Keratinocyte (primary cell): ENCODE measurements at regions not wholly inside any gene's neighbourhood (a gene's known extent, or its start where the extent isn't known, plus 50 kb on each side); places are given as distances from the start of the nearest gene placed in this dataset.

ENCODE experiments used
- DNase-seq: peaks from one replicate; pipeline ENCODE4 v3.0.0-alpha.2; 2011; ENCODE audit warnings: low read depth, missing footprints, low spot score
- FAIRE-seq: peaks from 2 replicates; lab custom pipeline; 2011; peaks lifted over from hg19 to GRCh38; lab: Jason Lieb, UNC
- H2AFZ ChIP-seq: 2 replicates; pipeline ENCODE4 v1.6.0; 2012; ENCODE audit warnings: low read length, control low read depth, inconsistent platforms; ENCODE audit not compliant: control insufficient read depth
- H3K27ac ChIP-seq: 2 replicates; pipeline ENCODE4 v1.5.1; 2011; ENCODE audit warnings: low read length; ENCODE audit not compliant: control insufficient read depth, insufficient read depth
- H3K27me3 ChIP-seq: 3 replicates; pipeline ENCODE4 v1.6.0; 2011; ENCODE audit warnings: low read length; ENCODE audit not compliant: control insufficient read depth, insufficient read depth; ENCODE audit errors: extremely low read depth
- H3K36me3 ChIP-seq, 2 experiments: 2 replicates in 1 of 2; 3 replicates in 1 of 2; pipeline ENCODE4 v1.5.1; 2011; ENCODE audit warnings: low read length in 2 of 2, mild to moderate bottlenecking in 1 of 2; ENCODE audit not compliant: control insufficient read depth in 2 of 2, insufficient read depth in 2 of 2; ENCODE audit errors: extremely low read depth in 1 of 2
- H3K4me1 ChIP-seq: 3 replicates; pipeline ENCODE4 v1.5.1; 2011; ENCODE audit warnings: low read length; ENCODE audit not compliant: control insufficient read depth, insufficient read depth; ENCODE audit errors: extremely low read depth
- H3K4me2 ChIP-seq: 3 replicates; pipeline ENCODE4 v1.6.0; 2011; ENCODE audit warnings: low read depth, low read length; ENCODE audit not compliant: control insufficient read depth, insufficient read depth; ENCODE audit errors: extremely low read depth
- H3K4me3 ChIP-seq, 3 experiments: fragments of 200-600 bp in 1 of 3; sonication (generic) in 1 of 3; 2 replicates in 2 of 3; 3 replicates in 1 of 3; pipeline ENCODE4 v1.5.1; 2011 to 2016; ENCODE audit warnings: low read length in 3 of 3, mild to moderate bottlenecking in 3 of 3, control low read depth in 2 of 3, inconsistent platforms in 1 of 3, low read depth in 1 of 3, mixed read lengths in 1 of 3, mixed run types in 1 of 3, moderate library complexity in 1 of 3; ENCODE audit not compliant: control insufficient read depth in 2 of 3, insufficient read depth in 2 of 3; ENCODE audit errors: extremely low read depth in 1 of 3
- H3K79me2 ChIP-seq: 2 replicates; pipeline ENCODE4 v1.6.0; 2012; ENCODE audit warnings: low read length; ENCODE audit not compliant: control insufficient read depth, insufficient read depth
- H3K9ac ChIP-seq: 3 replicates; pipeline ENCODE4 v1.6.0; 2011; ENCODE audit warnings: low read length; ENCODE audit not compliant: control insufficient read depth, insufficient read depth; ENCODE audit errors: extremely low read depth
- H3K9me1 ChIP-seq: 3 replicates; pipeline ENCODE4 v1.6.0; 2011; ENCODE audit warnings: low read length; ENCODE audit not compliant: control insufficient read depth, insufficient read depth; ENCODE audit errors: extremely low read depth
- H3K9me3 ChIP-seq: 2 replicates; pipeline ENCODE4 v1.5.1; 2012; ENCODE audit warnings: low read depth, low read length; ENCODE audit not compliant: control insufficient read depth
- H4K20me1 ChIP-seq: 3 replicates; pipeline ENCODE4 v1.6.0; 2011; ENCODE audit warnings: low read length; ENCODE audit not compliant: control insufficient read depth, insufficient read depth; ENCODE audit errors: extremely low read depth
- EZH2 ChIP-seq: IDR thresholded peaks from one replicate; pipeline ENCODE4 v1.6.1; 2012; ENCODE audit warnings: inconsistent platforms, mild to moderate bottlenecking, low read length, moderate library complexity
- dilution Hi-C: fragments of 300-500 bp; cut with MboI; formaldehyde crosslinking; loops from one replicate; pipeline ENCODE4 v1.7.0; 2020; ENCODE audit warnings: low sequenced_read_pairs; ENCODE audit not compliant: extremely low pct_ligation_motif_present
- TF ChIP-seq, protein P1 (sequence below), 3 experiments: IDR thresholded peaks in 1 of 3; conservative IDR thresholded peaks in 1 of 3; optimal IDR thresholded peaks in 1 of 3; 2 replicates in 2 of 3; 3 replicates in 1 of 3; pipeline versions ENCODE3 to v1.5.1; 2011; ENCODE audit warnings: low read length in 3 of 3, mild to moderate bottlenecking in 3 of 3, moderate library complexity in 2 of 3, control low read depth in 1 of 3, inconsistent platforms in 1 of 3; ENCODE audit not compliant: insufficient read depth in 2 of 3; ENCODE audit errors: extremely low read depth in 1 of 3

GRCh38 chr18:34965566-34965965, 75.6 kb upstream of the MAPRE2 start:
- no peak for DNase-seq
- Histone ChIP-seq H4K20me1 (no peaks in the 10 kb centered on the region), H3K9me3 (no peaks in the 10 kb centered on the region), H3K27me3 (no peaks in the 10 kb centered on the region), H3K4me1 (no peaks in the 10 kb centered on the region), H3K27ac (no peak overlapping the region), H3K36me3 (no peaks in the 10 kb centered on the region), H3K9me1 (no peaks in the 10 kb centered on the region), H3K4me3 (no peak overlapping the region), H3K4me2 (no peak overlapping the region), H2AFZ (no peak overlapping the region), H3K79me2 (no peaks in the 10 kb centered on the region), H3K9ac (no peak overlapping the region)
- no peak for FAIRE-seq
- dilution Hi-C loops, result no loop called here
- TF ChIP-seq, protein P1, sequence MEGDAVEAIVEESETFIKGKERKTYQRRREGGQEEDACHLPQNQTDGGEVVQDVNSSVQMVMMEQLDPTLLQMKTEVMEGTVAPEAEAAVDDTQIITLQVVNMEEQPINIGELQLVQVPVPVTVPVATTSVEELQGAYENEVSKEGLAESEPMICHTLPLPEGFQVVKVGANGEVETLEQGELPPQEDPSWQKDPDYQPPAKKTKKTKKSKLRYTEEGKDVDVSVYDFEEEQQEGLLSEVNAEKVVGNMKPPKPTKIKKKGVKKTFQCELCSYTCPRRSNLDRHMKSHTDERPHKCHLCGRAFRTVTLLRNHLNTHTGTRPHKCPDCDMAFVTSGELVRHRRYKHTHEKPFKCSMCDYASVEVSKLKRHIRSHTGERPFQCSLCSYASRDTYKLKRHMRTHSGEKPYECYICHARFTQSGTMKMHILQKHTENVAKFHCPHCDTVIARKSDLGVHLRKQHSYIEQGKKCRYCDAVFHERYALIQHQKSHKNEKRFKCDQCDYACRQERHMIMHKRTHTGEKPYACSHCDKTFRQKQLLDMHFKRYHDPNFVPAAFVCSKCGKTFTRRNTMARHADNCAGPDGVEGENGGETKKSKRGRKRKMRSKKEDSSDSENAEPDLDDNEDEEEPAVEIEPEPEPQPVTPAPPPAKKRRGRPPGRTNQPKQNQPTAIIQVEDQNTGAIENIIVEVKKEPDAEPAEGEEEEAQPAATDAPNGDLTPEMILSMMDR (optimal IDR thresholded peaks at IDR 0.05 in 1 of 3, IDR thresholded peaks at IDR 0.05 in 1 of 3, conservative IDR thresholded peaks at IDR 0.05 in 1 of 3; ENCODE audit: extremely low read depth in 1 of 3, insufficient read depth in 2 of 3, low read length in 3 of 3), result no peak
- no peak for TF ChIP-seq EZH2

GRCh38 chr18:34970106-34970505, 71.1 kb upstream of the MAPRE2 start:
- TF ChIP-seq, protein P1 (optimal IDR thresholded peaks at IDR 0.05 in 1 of 3, IDR thresholded peaks at IDR 0.05 in 1 of 3, conservative IDR thresholded peaks at IDR 0.05 in 1 of 3; ENCODE audit: extremely low read depth in 1 of 3, insufficient read depth in 2 of 3, low read length in 3 of 3), result no peak
- no peak for TF ChIP-seq EZH2
- Histone ChIP-seq H3K4me1 (no peaks in the 10 kb centered on the region), H3K9me1 (no peaks in the 10 kb centered on the region), H3K36me3 (no peaks in the 10 kb centered on the region), H2AFZ (no peak overlapping the region), H3K27ac (no peak overlapping the region), H3K4me3 (no peak overlapping the region), H3K4me2 (no peak overlapping the region), H3K9ac (no peak overlapping the region), H3K9me3 (no peaks in the 10 kb centered on the region), H4K20me1 (no peaks in the 10 kb centered on the region), H3K27me3 (peaks cover 8% of the 10 kb centered on the region), H3K79me2 (no peaks in the 10 kb centered on the region)
- dilution Hi-C loops, result no loop called here
- no peak for FAIRE-seq
- DNase-seq, result no peak
